ENCODE measurements at regions not wholly inside any gene's neighbourhood (a gene's known extent, or its start where the extent isn't known, plus 50 kb on each side); places are given as distances from the start of the nearest gene placed in this dataset.

DNA sequence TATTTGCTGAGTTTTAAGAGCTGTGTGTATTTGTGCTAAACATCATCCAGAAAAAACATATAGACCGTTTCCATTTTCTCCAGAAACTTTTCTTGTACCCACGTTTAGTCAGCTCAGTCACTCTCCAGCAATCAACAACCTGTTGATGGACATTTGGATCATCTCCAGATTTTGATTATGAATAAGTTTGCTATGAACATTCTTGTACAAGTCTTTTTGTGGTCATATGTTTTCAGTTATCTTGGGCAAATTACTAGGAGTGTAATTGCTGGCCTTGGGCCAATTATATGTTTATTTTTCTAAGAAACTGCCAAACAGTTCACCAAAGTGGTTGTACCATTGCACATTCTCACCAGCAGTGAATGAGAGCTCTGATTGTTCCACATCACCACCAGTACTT is 221.8 kb downstream of the CENPF start:
- DNase-seq = no peak

DNA sequence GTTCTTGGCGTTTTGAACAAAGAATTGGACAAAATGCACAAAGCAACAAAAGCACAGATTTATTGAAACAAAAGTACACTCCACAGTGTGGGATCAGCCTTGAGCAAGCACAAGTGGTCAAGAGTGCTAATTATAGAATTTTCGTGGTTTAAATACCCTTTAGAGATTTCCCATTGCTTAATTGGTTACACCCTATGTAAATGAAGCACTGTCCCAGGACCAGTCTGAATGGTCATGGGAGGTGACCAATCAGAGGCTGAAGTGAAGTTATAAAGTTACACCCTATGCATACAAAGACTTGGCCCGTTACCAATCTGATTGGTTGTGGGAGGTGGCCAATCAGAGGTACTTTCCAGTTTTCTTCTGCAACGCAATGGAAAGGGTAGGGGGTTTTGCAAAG is 223.6 kb downstream of the CENPF start:
- no peak for DNase-seq

DNA sequence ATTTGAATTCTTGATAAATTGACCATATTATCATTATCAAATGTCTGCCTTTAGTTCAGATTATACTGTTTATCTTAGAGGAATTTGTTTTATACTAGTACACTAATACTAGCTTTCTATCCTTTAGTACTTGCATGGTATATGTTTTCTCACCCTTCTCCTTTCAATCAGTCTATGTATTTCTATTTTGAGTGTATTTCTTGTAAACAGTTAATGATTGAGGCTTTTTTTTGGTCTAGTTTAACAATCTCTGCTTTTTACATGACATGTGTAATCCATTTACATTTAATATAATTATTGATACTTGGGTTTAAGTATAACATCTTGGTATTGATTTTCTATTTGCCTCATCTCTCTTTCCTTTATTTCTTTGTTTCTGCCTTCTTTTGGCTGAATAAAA is 224.9 kb downstream of the CENPF start:
- no peak for DNase-seq

DNA sequence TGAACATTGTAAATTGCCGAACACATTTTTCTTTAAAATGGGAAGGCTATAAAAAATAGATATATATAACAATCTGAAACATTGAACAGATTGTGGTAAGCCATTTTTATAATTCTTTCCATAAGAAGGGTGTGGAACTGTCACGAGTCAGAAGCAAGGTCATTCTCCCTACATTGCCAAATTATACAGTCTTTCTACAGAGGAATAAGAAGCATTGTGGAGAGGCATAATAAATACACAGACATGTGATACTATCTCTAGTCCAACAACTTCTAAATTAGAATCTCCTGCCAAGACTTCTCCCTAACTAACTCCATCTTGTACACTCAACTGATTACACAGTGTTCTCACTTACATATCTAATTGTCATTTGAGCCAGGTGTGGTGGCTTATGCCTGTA is 227.9 kb downstream of the CENPF start:
- DNase-seq = no peak

DNA sequence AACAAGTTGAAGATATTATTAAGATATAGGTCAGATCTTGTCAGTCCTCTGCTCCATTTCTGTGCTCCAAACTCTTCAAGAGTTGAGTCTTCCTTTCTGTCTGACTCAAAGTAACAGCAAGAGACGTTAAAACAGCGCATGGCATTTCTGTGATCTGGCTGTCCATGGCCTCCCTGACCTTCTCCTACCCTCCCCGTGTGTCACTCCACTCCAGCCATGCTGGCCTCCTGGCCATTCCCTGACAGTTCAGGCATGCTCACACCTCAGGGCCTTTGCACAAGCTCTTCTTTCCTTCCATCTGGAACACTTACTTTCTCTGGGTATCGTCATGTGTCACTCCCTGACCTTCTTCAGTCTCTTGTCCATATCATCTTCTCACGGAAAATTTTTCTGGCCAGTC is 229.0 kb downstream of the CENPF start:
- no peak for DNase-seq

DNA sequence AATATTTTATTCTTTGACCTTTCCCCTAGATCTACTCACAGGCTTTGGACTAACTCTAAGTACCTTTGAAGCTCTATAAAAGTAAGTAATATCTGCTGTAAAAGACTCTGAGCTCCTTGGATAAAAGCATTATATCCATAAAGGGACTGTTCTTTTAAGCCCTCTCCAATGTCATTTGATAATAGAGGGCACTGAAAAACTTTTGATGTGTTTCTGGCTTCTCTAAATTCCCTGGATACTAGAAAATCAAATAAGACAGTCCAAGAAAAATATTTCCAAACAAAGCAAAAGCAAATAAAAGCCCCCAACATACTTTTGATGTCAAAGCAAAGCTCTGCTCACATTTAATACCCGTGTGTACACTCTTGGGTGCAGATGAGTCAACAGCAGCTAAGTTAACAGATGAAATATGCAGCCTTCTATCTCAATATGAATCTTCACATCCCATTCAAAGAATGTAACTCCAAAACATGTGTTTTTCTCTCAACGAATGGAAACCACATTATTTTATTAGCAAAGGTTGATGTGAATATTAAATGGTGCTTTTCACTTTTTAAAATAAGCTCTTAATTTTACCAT is 230.3 kb downstream of the CENPF start:
- DNase-seq = no peak

DNA sequence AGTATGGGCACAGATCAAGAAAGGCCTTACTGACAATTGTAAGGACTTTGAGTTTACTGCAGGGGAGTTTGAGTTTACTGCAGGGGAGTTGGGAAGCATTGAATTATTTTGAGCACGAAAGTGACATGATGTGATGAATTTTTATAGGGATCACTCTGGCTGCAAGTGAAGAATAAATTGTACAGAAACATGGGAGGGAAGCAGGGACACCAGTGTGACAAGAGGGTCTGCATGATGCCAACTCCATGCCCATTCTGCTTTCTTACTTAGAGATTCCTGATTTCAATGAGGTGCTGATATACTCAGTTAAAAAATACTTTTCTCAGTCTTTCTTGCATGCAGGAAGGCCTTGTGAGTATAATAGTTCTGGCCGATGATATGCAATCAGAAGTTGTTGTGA is 234.4 kb downstream of the CENPF start:
- no peak for DNase-seq

DNA sequence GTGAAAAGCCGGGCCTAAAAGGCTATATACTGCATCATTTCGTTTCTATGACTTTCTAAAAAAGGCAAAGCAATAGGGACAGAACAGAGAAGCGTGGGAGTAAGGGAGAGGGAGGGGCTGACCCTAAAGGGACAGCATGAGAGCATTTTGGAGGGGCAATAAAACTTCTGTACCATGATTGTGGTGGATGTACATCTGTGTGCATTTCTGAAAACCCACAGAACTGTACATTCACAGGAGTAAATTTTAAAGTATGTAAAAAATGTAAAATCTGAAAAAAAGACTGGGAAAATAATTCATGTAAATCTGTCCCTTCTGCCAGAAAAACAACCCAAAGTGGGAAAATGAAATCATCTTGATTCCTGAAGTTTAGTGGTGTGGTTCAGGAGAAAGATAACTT is 235.4 kb downstream of the CENPF start:
- no peak for DNase-seq

DNA sequence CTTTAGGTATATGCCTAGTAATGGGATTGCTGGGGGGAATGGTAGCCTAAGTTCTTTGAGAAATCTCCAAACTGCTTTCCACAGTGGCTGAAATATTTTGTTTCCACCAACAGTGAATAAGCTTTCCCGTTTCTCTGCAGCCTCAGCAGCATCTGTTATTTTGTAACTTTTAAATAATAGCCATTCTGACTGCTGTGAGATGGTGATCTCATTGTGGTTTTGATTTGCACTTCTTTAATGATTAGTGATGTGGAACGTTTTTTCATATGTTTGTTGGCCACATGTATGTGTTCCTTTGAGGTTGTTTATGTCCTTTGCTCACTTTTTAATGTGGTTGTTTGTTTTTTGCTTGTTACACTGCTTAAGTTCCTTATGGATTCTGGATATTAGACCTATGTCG is 237.4 kb downstream of the CENPF start:
- no peak for DNase-seq

DNA sequence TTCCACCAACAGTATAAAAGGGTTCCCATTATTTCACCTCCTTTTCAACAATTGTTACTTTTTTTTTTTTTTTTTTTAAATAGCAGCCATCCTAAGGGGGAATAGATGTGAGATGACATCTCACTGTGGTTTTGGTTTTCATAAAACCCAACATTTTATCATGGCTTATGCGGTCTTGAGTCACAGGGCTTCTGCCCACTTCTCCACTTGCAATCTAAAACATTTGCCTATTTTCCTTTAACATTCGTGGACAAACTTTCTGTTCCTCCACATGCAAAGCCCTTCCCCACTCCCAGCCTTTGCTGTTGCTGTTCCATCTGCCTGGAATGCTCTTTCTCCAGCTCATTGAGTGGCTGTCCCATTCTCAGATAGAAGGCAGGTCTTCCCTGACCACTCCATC is 239.7 kb upstream of the KCNK2 start:
- DNase-seq = no peak

DNA sequence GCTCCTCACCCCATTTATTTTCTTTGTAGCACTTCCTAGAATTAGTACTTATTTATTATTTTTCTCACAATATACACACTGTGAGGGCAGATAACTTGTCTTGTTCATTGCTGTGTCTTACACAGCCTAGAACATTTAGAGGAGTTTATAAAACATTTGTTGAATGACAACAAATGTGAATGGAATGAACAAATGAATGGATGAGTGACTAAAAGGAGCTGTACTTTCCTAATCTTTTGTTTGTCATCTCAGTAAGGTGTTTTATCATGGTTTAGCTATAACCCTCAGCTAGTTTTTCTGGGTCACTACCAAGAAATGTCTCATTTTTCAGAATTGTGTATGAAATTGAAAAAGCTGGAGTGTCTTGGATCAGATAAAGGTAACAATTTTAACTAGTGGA is 239.3 kb upstream of the KCNK2 start:
- no peak for DNase-seq

DNA sequence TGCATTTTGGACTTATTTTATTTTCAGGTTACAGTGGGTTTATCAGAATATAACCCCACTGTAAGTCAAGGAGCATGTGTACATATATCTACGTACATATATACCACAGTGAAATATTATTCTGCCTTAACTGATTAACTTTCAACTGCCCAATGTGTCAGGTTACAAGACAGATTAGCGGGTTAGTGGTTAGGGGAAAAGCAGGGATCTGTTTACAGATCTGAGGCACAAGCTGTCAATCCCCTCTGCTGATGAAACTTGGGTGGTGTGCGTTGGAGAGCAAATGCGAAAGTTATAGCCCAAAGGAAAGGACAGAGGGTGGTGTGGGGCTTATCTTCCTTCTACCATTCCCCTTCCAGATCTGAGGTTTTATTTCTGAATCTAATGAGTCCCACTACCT is 238.2 kb upstream of the KCNK2 start:
- no peak for DNase-seq

DNA sequence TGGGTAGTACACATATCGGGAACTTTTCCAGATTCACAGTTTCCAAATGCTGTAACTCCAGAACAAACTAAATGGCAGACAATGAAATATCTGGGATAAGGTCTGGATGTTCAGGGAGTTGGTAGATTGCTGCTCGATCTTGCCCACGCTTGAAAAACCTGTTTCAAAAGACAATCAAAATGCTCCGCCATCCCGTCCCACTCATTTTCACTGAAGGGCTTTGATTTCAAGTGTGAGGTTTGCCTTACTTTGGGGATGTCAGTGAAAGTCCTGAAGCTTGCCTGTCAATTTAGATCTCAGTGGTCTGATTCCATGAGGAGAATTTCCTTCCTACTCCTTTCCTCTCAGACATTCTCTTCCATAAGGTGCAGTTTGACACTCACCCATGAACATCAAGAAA is 236.3 kb upstream of the KCNK2 start:
- no peak for DNase-seq

DNA sequence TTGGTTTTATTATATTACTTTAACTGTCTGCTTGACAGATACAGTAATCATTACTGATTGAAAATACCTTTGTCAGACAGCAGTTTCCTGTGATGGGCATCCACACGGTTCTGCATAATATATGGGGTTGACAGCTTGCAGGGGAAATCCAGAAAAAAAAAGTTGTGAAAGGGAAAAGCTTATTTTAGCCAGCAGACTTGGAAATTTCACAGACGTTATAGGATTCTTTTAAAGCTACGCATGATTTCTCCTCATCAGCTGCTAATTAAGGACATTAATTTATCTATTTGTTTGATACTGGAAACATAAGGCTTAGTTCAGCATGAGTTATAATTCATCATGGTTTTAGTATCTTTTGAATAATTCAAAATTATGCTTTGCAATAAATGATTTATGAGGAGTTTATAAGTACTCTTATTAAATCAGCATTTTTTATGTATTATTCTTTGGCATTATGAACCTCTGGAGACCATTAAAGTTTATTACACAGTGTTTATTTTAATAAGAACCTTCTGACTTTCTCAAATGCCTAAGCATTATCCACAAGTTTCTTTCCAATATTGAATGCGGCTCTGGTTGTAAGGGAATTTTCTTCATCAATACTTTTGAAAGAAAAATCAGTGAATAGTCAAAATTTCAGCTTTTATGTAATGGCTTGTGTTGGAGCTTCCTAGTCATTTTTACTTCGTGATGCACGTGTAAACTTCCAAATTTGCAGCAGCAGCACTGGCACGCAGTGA is 235.3 kb upstream of the KCNK2 start:
- DNase-seq = no peak

DNA sequence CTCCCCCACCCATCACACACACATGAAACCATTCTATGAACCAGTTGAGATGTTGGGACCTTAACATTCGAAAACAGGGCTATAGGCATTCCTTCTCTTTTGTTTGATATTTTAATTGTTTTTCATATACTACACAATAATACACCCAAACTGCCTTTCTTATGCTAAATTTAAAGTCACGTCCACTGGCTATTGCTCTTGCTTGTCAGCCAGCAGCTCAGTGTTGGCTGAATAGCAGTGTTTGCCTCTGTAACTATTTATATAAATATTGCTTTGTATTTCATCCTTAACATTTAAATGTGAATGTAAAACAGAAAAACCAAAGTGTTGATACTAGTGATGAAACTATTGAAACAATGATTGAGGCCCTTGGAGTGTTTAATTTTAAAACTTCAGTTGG is 234.4 kb upstream of the KCNK2 start:
- no peak for DNase-seq

DNA sequence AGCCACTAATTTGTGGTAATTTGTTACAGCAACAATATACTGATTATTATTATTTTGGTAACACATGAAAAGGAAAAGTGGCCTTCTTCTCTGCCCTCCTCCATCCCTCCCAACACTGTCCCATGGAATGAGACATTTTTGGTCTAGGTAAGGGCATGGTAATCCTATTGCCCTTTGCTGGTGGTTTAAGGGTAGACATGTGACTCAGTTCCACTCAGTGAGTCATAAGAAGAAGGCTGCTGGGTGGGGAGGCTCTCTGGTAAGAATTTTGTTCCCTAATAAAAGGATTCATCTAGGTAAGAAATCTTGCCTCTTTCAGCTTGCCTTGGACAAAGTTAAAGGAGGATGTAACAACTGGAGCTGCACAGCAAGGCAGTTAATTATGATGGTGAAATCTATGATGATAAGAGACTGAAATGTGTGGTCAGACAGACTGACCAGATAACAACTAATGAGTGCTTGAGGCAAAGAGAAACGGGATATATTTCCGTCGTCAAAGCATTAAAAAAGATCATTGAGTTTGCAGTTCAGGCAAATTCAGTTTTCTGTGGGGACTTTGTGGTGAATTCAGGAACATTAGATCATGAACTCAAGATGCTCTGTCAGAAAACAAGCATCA is 232.0 kb upstream of the KCNK2 start:
- DNase-seq = no peak

DNA sequence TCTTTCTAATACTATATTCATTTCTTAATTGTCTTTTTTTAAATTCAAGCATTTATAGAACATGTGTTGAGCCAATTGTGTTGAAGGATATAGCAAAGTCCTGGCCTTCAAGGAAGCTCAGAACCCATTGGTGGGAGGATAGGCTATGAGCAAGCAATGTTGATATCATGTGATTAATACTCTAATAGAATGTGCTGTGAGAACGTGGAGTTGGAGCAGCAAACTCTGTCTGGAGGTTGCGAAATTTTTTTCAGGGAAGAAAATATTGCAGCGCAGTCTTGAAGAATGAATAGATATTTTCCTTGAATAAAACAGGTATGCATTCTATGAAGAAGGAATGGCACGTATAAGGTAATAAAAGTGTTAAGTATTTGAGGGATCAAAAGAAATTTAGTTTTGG is 229.2 kb upstream of the KCNK2 start:
- DNase-seq = no peak

DNA sequence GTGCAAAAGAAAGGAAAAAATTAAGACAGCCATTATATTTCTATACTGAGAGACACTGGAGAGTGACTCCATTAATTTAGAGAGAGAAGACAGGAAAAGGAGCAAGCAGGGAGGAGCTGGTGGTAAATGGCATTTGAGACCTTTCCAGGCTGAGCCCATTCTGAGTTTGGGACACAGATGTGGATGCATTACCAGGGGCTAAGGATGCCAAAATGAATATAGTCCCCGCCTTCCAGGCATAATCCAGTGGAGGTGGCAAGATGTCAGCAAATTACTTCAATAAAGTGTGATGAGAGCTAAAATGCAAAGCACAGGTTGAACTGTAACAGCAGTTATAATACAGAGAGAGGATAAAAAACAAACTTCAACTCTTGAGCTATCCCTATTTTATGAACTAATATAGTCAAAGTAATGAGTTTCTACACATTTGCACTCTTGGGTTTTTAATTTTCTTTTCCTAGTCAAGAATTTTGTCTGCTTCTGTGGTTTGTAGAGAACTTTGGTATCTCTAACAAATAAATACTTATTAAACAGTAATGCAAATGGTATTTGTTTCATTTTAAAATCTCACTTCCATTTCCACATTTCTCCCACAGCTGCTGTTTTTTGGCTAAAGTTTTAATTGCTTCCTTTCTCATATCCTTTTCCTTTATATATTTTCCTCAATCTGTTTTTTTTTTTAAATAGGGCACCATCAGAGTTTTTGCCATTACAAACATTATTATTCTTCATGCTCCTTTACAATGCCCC is 228.2 kb upstream of the KCNK2 start:
- DNase-seq = no peak

DNA sequence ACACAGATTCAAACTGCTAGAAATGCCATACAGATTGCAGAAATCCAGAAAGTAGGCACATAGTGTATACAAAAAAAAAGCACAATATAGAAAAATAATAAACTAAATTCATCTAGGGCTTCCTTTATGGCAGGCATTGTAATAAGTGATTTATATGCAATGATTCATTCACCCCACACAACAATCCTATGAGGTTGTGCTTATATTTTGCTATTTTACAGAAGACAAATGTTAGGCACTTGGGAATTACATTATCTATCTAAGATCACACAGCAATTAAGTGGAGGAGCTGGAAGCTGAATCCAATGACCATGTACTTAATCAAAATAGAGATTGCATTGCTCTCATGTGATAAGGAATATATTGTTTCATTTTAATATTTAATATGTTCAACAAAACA is 225.7 kb upstream of the KCNK2 start:
- DNase-seq = no peak

DNA sequence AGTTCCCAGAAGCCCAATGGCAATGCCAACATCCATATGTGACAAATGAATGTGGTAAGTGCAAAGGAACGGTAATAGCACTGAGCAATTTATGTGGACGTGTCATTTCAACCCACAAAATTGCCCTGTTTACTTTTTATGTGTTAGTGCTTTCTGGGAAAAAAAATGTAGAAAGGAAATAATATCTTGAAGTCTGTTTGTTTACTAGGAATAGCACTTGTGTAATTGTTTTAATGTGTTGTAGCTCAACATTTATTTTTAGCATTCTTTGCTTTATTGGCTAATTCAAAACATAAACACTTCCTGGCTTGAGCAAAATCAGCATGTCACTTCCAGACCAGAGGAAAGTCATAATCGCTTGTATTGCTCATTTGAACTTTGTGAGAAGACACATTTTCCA is 224.8 kb upstream of the KCNK2 start:
- DNase-seq = no peak

DNA sequence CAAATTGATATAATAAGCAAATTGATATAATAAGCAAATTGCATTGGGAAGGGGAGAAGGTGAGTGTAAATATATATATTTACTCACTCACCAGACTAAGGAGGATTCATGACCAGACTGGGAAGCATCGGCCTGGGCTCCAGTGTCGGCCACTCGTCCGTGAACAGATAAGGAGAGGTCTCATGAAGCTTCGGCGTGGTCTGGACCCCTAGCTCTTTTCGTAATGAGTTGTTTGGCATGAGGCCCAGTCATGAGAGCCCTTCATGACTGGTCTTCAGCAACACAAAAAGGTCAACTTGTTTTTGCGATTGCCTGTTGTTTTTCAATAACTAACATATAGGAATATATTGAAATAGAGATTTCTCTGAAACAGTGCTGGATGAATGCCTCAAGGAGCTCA is 222.9 kb upstream of the KCNK2 start:
- DNase-seq = no peak

DNA sequence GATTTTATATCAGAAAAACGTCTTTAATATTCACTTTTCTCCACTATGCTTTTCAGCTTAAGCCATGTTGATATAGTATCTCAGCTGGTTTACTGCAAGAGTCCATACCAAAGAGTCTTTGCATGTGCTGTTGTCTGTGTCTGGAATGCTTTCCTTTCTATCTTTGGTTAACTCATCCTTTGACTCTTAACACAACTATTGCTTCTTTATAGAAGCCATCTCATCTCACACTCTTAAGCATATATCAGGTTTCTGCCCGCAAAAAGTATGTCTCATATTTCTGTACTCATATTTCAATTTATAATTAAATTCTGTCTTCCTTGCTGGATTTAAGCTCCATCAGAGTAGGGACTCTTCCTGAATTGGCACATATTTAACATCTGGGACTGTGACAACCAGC is 220.9 kb upstream of the KCNK2 start:
- DNase-seq = no peak

DNA sequence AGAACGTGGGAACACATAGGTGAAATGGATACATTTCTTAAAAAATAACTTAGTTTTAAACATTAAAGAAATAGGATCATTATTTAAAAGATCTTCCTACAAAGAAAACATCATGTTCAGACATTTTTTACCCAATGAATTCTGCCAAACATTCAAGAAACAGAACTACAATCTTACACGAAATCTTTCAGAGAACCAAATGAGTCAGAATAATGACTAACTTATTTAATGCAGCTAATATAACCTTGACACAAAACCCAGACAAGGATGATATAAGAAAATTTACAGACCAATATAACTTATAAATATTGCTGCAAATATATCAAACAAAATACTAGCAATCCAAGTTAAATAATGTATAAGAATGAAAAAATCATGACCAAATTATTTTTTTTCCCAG is 220.1 kb upstream of the KCNK2 start:
- no peak for DNase-seq

All from activated CD4-positive, alpha-beta T cell treated with anti-CD3 and anti-CD28 coated beads, Interleukin-2, amount 50 U/mL, for 16 hours (primary cell).